Heart left ventricle (tissue), 13 donors: ENCODE measurements at regions not wholly inside any gene's neighbourhood (a gene's known extent, or its start where the extent isn't known, plus 50 kb on each side); places are given as distances from the start of the nearest gene placed in this dataset.

ENCODE experiments used
- POLR2A ChIP-seq, 2 donors: fragments of 450-650 bp; IDR thresholded peaks; one replicate each; pipeline ENCODE4 v1.6.1; 2017; ENCODE audit warnings: antibody characterized with exemption in 2 of 2, mild to moderate bottlenecking in 2 of 2, moderate library complexity in 2 of 2
- TF ChIP-seq, protein P1 (sequence below), 12 donors: fragments of 200-600 bp; sonication (generic) in 4 of 12; IDR thresholded peaks; one replicate each; pipeline versions ENCODE4 v1.5.0 to v1.8.0; 2018 to 2022; ENCODE audit warnings: antibody characterized with exemption in 12 of 12, mild to moderate bottlenecking in 5 of 12
- donor health status: ischemic (EF 13 %, LVEDD 7.1; RV severe dilation, severe dysfunction).
- donor health status: DM: no; HTN: yes; CAD: no.
- donor health status: DM: no; HTN: no; CAD: no.
- donor health status: ischemic (EF 25% LVEDD 6.9; RV normal size, moderate dysfunction).
- donor health status: ischemic (EF 25% LVEDD 5.7; RV mildly dilated, moderate dysfunction).
- donor health status: ischemic (EF 35%, LVEDD 5.7; RV mildly dilated, moderate dysfunction).
- donor health status: nonischemic (EF 11% LVEDD 7.7; RV severe dilation, severe dysfunction).
- donor health status: DM: yes; HTN: yes; CAD: no.
- donor health status: PGD.
- donor health status: ischemic (EF 29% LVEDD 5.4; RV normal size, mild dysfunction).
- donor health status: nonischemic (EF 23%, LVEDD 6.1; RV moderate dilation, normal function).

DNA sequence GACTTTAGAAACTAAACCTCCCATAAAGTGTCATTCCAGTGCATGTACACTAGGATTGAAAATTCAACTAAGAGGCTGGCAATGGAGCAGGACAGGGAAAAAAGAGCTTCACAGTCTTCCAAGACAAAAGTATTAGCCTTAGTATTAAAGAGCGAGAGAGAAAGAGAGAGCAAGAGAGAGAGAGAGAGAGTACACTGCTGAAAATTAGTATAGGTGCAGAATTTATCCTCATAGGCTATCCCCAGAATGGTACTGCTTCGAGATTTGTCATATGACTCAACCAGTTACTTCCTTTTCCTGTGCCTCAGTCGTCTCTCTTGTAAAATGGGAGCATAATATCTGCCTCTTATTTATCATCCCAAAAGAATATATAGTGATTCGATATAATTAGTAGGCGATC is 543.2 kb upstream of the JARID2 start:
- TF ChIP-seq, protein P1, sequence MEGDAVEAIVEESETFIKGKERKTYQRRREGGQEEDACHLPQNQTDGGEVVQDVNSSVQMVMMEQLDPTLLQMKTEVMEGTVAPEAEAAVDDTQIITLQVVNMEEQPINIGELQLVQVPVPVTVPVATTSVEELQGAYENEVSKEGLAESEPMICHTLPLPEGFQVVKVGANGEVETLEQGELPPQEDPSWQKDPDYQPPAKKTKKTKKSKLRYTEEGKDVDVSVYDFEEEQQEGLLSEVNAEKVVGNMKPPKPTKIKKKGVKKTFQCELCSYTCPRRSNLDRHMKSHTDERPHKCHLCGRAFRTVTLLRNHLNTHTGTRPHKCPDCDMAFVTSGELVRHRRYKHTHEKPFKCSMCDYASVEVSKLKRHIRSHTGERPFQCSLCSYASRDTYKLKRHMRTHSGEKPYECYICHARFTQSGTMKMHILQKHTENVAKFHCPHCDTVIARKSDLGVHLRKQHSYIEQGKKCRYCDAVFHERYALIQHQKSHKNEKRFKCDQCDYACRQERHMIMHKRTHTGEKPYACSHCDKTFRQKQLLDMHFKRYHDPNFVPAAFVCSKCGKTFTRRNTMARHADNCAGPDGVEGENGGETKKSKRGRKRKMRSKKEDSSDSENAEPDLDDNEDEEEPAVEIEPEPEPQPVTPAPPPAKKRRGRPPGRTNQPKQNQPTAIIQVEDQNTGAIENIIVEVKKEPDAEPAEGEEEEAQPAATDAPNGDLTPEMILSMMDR (IDR thresholded peaks at IDR 0.05), result no peak
- TF ChIP-seq POLR2A (IDR thresholded peaks at IDR 0.05), result no peak
